ENCODE measurements at regions not wholly inside any gene's neighbourhood (a gene's known extent, or its start where the extent isn't known, plus 50 kb on each side); places are given as distances from the start of the nearest gene placed in this dataset.

DNA sequence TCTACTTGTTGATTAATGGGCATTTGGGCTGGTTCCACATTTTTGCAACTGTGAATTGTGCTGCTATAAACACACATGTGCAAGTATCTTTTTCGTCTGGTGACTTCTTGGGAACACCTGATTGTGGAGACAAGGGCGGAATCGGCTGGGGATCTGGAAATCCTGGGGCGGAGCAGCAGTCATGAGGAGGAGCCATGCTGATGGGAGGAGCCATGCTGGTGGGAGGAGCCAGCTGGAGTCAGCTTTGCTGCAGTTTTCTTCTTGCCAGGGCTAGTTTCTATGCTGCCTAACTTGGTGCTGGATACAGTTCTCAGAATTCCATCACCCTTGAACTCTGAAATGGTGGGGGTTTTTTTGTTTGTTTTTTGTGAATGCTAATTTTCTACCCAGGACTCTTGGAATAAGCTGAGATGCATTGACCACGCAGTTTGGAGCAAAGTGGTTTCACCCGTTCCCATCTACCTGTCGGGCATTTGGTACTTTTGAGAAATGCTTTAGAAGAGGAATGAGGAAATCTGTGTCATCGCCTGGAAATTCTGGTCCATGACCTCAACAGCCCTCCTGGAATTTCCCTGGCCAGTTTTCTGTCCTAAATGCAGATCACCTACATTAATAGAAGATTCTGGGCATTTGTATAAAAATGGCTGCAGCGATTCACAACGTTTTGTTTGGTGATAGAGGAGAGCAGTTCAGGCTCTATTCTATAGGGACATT lies 217.4 kb upstream of the ZFHX3 start:
- Mint-ChIP-seq H3K9me3 (peaks cover 3% of the 10 kb centered on the region), H3K4me3 (no peak overlapping the region), H3K27ac (no peak overlapping the region), H3K4me1 (no peaks in the 10 kb centered on the region), H3K27me3 (no peaks in the 10 kb centered on the region), H3K36me3 (ENCODE audit: low read depth) (no peaks in the 10 kb centered on the region)
- ATAC-seq = no peak
- no peak for DNase-seq

DNA sequence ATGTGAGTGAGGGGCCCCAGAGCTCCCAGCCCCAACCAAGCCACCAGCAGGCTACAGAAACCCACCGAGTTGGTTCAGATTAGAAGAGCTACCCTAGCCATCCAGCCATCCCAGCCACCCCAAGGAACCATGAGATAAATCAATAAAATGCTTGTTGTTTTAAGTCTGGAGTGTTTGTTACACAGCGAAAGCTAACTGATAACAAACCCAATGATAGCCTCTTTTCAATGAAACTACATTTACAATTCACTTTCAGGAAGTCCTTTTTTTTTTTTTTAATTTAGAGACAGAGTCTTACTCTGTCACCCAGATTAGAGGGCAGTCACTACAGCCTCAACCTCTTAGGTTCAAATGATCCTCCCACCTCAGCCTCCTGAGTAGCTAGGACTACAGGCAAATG lies 215.0 kb upstream of the ZFHX3 start:
- Mint-ChIP-seq H3K4me3 (no peak overlapping the region), H3K4me1 (no peaks in the 10 kb centered on the region), H3K27ac (no peak overlapping the region), H3K9me3 (peaks cover 3% of the 10 kb centered on the region), H3K27me3 (no peaks in the 10 kb centered on the region), H3K36me3 (ENCODE audit: low read depth) (no peaks in the 10 kb centered on the region)
- DNase-seq = no peak
- no peak for ATAC-seq

- no peak overlapping the region for H3K4me3 Mint-ChIP-seq
- H3K36me3 Mint-ChIP-seq (ENCODE audit: low read depth) = no peaks in the 10 kb centered on the region
- no peak overlapping the region for H3K27ac Mint-ChIP-seq
- DNase-seq = no peak
- H3K4me1 Mint-ChIP-seq = no peaks in the 10 kb centered on the region
- no peaks in the 10 kb centered on the region for H3K9me3 Mint-ChIP-seq
- ATAC-seq = no peak
- H3K27me3 Mint-ChIP-seq = no peaks in the 10 kb centered on the region
Measured at GRCh38 chr16:73255031-73255430, 207.1 kb upstream of the ZFHX3 start.

GRCh38 chr16:73253922-73254480 lies 206.1 kb upstream of the ZFHX3 start:
- ATAC-seq = no peak
- H3K27ac Mint-ChIP-seq = no peak overlapping the region
- H3K4me3 Mint-ChIP-seq = no peak overlapping the region

DNA sequence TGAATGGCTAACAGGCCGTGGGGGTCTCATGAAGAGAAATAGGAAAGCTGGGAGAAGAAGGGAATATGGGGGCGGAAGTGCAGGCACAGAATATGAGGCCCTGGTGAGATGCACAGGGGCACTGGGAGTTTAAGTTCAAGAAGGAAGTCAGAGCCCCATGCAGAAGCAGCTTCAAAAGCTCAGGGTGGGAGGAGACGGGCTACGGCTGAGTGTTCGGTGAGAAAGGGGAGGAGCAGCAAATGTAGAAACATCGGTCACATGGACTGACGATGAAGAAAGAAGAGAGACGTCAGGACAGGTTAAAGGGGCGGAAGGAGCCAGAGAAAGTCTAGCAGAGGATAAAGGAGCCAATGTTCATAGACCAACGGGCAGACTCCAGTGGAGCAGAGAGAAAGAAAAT lies 204.5 kb upstream of the ZFHX3 start:
- ATAC-seq = no peak
- no peak for DNase-seq
- H3K9me3 Mint-ChIP-seq = no peaks in the 10 kb centered on the region
- H3K36me3 Mint-ChIP-seq (ENCODE audit: low read depth) = no peaks in the 10 kb centered on the region
- no peak overlapping the region for H3K27ac Mint-ChIP-seq
- H3K4me1 Mint-ChIP-seq = no peaks in the 10 kb centered on the region
- no peaks in the 10 kb centered on the region for H3K27me3 Mint-ChIP-seq
- H3K4me3 Mint-ChIP-seq = no peak overlapping the region

More at GRCh38 chr16:73253922-73254480, 206.1 kb upstream of the ZFHX3 start:
- H3K9me3 Mint-ChIP-seq = no peaks in the 10 kb centered on the region
- no peaks in the 10 kb centered on the region for H3K27me3 Mint-ChIP-seq
- no peaks in the 10 kb centered on the region for H3K36me3 Mint-ChIP-seq (ENCODE audit: low read depth)
- DNase-seq = no peak
- H3K4me1 Mint-ChIP-seq = no peaks in the 10 kb centered on the region

DNA sequence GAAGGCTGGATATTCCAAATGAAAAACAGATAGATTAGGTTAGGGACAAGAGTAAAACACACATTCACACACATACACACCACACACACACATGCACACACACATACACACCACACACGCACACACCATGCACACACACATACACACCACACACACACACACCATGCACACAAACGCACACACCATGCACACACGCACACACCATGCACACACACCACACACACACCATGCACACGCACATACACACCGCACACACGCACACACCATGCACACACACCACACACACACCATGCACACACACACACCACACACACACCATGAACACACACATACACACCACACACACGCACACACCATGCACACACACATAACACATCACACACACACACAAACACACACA lies 203.7 kb upstream of the ZFHX3 start:
- Mint-ChIP-seq H3K27me3 (no peaks in the 10 kb centered on the region), H3K4me3 (no peak overlapping the region), H3K4me1 (no peaks in the 10 kb centered on the region), H3K9me3 (no peaks in the 10 kb centered on the region), H3K27ac (no peak overlapping the region), H3K36me3 (ENCODE audit: low read depth) (no peaks in the 10 kb centered on the region)
- DNase-seq = no peak
- ATAC-seq = no peak

DNA sequence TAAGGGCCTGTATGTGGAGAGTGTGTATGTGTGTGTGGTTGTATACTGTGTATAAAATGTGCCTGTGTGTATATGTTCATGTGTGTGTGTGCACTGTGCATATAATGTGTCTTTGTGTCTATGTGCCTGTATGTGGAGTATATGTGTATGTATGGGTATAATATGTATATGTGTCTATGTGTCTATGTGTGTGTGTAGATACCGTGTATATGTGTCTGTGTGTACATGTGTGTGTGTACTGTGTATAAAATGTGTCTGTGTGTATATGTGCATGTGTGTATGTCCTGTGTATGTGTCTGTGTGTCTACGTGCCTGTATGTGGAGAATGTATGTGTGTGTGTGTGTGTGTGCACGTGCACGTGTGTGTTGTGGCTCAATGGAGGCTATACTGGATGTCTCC lies 200.4 kb upstream of the ZFHX3 start:
- no peak overlapping the region for H3K27ac Mint-ChIP-seq
- no peak overlapping the region for H3K4me3 Mint-ChIP-seq
- ATAC-seq = no peak
- DNase-seq = no peak
- H3K27me3 Mint-ChIP-seq = no peaks in the 10 kb centered on the region
- H3K9me3 Mint-ChIP-seq = no peaks in the 10 kb centered on the region
- H3K36me3 Mint-ChIP-seq (ENCODE audit: low read depth) = no peaks in the 10 kb centered on the region
- H3K4me1 Mint-ChIP-seq = no peaks in the 10 kb centered on the region

DNA sequence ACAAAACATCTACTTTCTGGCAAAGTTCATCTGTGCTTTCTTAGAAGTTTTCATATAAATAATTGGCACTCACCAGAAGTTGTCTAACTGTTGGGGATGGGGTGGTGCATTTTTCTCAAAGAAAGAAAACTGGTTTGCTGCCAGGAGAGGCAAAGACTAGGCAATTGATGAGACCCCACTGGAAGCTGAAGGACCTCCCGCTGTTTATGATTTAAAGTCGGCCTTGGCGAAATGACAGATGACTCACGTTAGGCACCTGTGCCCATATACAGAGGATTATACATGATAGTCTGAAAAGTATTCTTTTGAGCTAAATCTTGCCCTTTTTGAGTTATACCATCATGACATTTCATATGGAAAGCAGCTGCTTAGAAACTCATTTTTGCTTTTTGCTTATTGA lies 193.0 kb upstream of the ZFHX3 start:
- DNase-seq (no peak), ATAC-seq (no peak)
- Mint-ChIP-seq H3K27ac (no peak overlapping the region), H3K4me3 (no peak overlapping the region), H3K4me1 (no peaks in the 10 kb centered on the region), H3K36me3 (ENCODE audit: low read depth) (no peaks in the 10 kb centered on the region), H3K9me3 (no peaks in the 10 kb centered on the region), H3K27me3 (peaks cover 4% of the 10 kb centered on the region)

DNA sequence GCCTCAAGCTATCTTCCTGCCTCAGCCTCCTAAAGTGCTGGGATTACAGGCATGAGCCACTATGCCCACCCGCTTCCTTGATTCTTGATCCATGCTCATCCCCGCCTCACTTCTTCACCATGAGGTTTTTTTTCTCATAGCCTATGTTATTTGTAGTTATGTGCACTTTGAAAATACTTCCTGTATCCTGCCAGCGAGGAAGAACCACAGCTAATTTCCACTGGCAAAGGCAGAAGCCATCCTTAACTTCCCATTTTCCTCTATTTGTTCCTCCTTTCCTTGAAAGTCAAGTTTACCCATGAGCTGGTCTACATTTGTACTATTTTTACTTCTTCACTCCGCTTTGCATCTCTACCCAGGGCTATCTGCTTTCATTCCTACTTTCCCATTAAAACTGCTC lies 189.7 kb upstream of the ZFHX3 start:
- no peak for DNase-seq

GRCh38 chr16:73234496-73234895 lies 186.6 kb upstream of the ZFHX3 start:
- Mint-ChIP-seq H3K27ac (no peak overlapping the region), H3K36me3 (ENCODE audit: low read depth) (no peaks in the 10 kb centered on the region), H3K4me1 (no peaks in the 10 kb centered on the region), H3K9me3 (peaks cover 4% of the 10 kb centered on the region), H3K27me3 (peaks cover 4% of the 10 kb centered on the region), H3K4me3 (no peak overlapping the region)
- ATAC-seq (no peak), DNase-seq (no peak)

More for the DNA sequence above, 189.7 kb upstream of the ZFHX3 start:
- Mint-ChIP-seq H3K27ac (no peak overlapping the region), H3K4me3 (no peak overlapping the region), H3K9me3 (no peaks in the 10 kb centered on the region), H3K36me3 (ENCODE audit: low read depth) (no peaks in the 10 kb centered on the region), H3K27me3 (peaks cover 4% of the 10 kb centered on the region), H3K4me1 (no peaks in the 10 kb centered on the region)
- no peak for ATAC-seq

DNA sequence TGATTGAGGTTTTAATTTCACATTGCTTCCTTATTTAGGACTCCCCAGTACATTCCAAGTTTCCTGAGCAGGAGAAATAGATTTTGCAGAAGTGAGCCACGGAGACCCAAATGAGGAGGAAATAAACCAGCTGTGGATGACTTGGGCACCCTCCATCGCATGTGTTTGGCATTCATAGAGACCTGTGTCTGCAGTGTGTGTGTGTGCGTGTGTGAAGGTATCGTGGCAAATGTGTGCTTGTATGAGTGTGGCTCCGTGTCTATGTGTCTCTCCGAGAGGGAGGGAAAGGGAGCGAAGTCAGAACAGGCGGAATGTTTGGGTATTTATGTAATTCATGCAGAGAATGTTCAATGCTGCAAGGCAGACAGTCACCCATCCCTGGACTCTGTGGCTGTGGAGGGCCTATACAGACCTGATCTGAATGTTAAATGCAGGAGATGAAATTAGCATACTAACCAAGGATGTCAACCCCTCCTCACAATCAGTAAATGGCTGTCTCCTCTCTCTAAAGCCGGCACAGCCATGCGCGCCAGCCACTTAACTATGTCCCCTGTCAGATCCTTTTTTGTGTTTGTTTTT lies 186.0 kb upstream of the ZFHX3 start:
- no peak overlapping the region for H3K27ac Mint-ChIP-seq
- peaks cover 4% of the 10 kb centered on the region for H3K9me3 Mint-ChIP-seq
- no peak overlapping the region for H3K4me3 Mint-ChIP-seq
- H3K36me3 Mint-ChIP-seq (ENCODE audit: low read depth) = no peaks in the 10 kb centered on the region
- ATAC-seq (no peak), DNase-seq (no peak)
- no peaks in the 10 kb centered on the region for H3K4me1 Mint-ChIP-seq
- peaks cover 4% of the 10 kb centered on the region for H3K27me3 Mint-ChIP-seq

GRCh38 chr16:73233329-73233765 lies 185.4 kb upstream of the ZFHX3 start:
- Mint-ChIP-seq H3K27ac (no peak overlapping the region), H3K4me1 (no peaks in the 10 kb centered on the region), H3K36me3 (ENCODE audit: low read depth) (no peaks in the 10 kb centered on the region), H3K4me3 (no peak overlapping the region), H3K27me3 (peaks cover 4% of the 10 kb centered on the region), H3K9me3 (peaks cover 4% of the 10 kb centered on the region)
- ATAC-seq = no peak
- DNase-seq = no peak

DNA sequence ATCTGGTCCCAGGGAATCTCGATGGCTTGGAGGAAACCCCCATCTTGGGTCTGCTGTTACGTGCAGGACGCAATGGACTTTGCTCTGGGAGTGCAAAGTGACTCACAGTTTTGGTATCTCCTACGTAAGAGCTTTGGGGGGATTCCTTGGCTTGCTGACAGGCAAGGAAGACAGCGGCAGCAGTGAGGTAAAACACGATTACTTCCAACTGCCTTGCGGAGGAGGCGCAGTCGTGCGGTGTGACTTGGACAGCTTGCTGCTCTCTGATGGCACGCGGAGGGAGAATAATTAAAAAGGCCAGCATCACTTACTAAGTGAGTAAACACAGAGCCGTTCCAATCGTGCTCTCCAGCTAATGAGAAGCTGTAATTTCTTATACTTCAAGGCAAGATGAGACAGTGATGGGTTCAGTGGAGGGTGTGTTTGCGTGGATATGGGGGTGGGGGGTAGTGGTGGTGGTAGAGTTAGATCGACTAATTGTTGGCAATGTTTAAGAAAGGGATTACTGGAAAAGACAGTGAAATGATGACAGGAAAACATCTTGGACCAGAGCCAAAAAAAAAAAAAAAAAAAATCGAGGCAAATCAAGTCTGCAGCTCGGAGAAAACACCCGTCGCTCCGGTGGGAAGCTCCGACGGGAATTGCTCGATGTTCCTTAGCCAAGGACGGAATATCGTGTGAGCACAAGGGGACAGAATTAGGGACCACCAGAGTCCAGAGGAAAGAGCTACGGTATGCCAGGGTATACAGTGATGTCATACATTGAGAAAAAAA lies 184.8 kb upstream of the ZFHX3 start:
- H3K36me3 Mint-ChIP-seq (ENCODE audit: low read depth) = no peaks in the 10 kb centered on the region
- H3K9me3 Mint-ChIP-seq = peaks cover 4% of the 10 kb centered on the region
- peaks cover under 1% of the 10 kb centered on the region for H3K27me3 Mint-ChIP-seq
- H3K4me1 Mint-ChIP-seq = no peaks in the 10 kb centered on the region
- ATAC-seq (no peak), DNase-seq (no peak)
- no peak overlapping the region for H3K4me3 Mint-ChIP-seq
- no peak overlapping the region for H3K27ac Mint-ChIP-seq

DNA sequence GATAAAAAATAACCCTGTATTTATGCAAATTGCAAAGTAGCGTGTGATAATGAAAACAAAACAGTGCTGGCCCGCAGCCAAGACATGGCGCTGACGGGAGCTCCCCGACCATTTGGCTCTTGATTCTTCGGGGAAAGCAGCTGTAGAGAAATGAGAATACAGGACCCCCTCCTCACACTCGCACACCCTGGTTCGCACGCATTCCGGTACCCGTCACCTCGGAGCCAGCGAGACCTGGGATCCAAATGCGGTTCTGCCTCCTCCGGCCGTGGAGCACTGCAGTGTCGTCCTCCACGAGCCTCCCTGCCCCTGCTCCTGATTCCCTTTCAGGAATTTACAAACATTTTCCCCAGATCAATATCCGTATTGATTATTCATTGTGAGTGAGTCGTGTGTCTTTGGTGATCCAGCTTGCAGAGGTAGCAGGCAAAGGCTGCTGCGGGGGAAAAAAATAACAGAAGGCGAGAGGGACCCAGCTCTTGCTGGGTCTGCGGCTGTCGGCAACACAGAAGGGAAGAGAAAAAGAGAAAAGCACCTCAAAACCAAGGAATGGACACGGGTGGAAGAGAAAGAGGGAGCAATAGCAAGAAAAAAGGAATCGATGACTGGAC lies 184.1 kb upstream of the ZFHX3 start:
- H3K4me3 Mint-ChIP-seq = no peak overlapping the region
- H3K36me3 Mint-ChIP-seq (ENCODE audit: low read depth) = no peaks in the 10 kb centered on the region
- DNase-seq = no peak

More for the DNA sequence above, 184.1 kb upstream of the ZFHX3 start:
- no peaks in the 10 kb centered on the region for H3K4me1 Mint-ChIP-seq
- no peaks in the 10 kb centered on the region for H3K27me3 Mint-ChIP-seq
- peaks cover 4% of the 10 kb centered on the region for H3K9me3 Mint-ChIP-seq
- ATAC-seq = no peak
- no peak overlapping the region for H3K27ac Mint-ChIP-seq
